Breast epithelium (tissue), 3 donors: ENCODE measurements at regions not wholly inside any gene's neighbourhood (a gene's known extent, or its start where the extent isn't known, plus 50 kb on each side); places are given as distances from the start of the nearest gene placed in this dataset.

ENCODE experiments used
- POLR2AphosphoS5 ChIP-seq, 3 donors: sonication (generic); formaldehyde crosslinking; IDR thresholded peaks; one replicate each; pipeline ENCODE4 v1.6.1; 2017; ENCODE audit warnings: antibody characterized with exemption in 3 of 3
- TF ChIP-seq, protein P1 (sequence below), 3 donors: fragments of 450-650 bp; IDR thresholded peaks; one replicate each; pipeline ENCODE4 v1.5.1; 2016 to 2017; ENCODE audit warnings: antibody characterized with exemption in 3 of 3, mild to moderate bottlenecking in 3 of 3, moderate library complexity in 3 of 3

DNA sequence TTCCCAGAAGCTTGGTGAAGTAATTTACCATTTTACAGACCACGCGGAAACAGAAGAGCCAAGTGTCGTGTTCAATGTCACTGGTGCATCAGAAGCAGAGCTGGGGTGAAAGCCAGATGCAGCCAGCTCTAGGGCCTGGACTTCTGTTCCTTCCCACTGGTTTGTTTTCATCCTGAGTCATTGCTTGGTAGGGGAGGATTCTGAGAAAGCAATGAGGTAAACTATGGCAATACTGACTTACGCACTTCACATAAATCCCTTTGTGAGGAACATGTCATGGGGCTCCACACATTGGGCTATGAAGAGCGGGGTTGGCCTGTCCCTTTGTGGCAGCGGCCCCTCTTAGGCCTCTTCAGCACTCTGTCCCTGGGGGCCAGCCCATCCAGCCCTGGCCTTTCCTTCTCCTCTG, 52.4 kb upstream of the RBFOX2 start:
- no peak for TF ChIP-seq POLR2AphosphoS5 (IDR thresholded peaks at IDR 0.05)
- TF ChIP-seq, protein P1, sequence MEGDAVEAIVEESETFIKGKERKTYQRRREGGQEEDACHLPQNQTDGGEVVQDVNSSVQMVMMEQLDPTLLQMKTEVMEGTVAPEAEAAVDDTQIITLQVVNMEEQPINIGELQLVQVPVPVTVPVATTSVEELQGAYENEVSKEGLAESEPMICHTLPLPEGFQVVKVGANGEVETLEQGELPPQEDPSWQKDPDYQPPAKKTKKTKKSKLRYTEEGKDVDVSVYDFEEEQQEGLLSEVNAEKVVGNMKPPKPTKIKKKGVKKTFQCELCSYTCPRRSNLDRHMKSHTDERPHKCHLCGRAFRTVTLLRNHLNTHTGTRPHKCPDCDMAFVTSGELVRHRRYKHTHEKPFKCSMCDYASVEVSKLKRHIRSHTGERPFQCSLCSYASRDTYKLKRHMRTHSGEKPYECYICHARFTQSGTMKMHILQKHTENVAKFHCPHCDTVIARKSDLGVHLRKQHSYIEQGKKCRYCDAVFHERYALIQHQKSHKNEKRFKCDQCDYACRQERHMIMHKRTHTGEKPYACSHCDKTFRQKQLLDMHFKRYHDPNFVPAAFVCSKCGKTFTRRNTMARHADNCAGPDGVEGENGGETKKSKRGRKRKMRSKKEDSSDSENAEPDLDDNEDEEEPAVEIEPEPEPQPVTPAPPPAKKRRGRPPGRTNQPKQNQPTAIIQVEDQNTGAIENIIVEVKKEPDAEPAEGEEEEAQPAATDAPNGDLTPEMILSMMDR (IDR thresholded peaks at IDR 0.05): no peak
